ENCODE measurements at regions not wholly inside any gene's neighbourhood (a gene's known extent, or its start where the extent isn't known, plus 50 kb on each side); places are given as distances from the start of the nearest gene placed in this dataset.

- no peak overlapping the region for H3K27ac ChIP-seq (ENCODE audit: extremely low read depth, low read depth, low read length)
- CTCF ChIA-PET (ENCODE audit: low intra/inter-chr PET ratio) = interaction anchor here (0.5 to 1.5 kb wide), 6 partner anchors 11 to 1402 kb away, joined by 3 to 7 read pairs (median 4); no protein-coding TSS in a partner anchor
- no peak overlapping the region for H3K4me2 ChIP-seq (ENCODE audit: insufficient read depth, low read length)
- BruUV-seq (replicated peaks) = no TSS peak
- H3K4me3 ChIP-seq = no peak overlapping the region
- TF ChIP-seq CREB3 (tag; conservative IDR thresholded peaks at IDR 0.05; ENCODE audit: low read depth) (no peak), ELF2 (CRISPR knock-in tag; IDR thresholded peaks at IDR 0.05) (no peak), ZNF354B (CRISPR knock-in tag; IDR thresholded peaks at IDR 0.05) (no peak), EHMT2 (IDR thresholded peaks at IDR 0.05) (no peak), RAD21 (CRISPR knock-in tag; conservative IDR thresholded peaks at IDR 0.05 in 1 of 2, IDR thresholded peaks at IDR 0.05 in 1 of 2) (peak in 1 of 2 experiments; percentile 36; a peak in 1 of 4 replicates), CTCF (IDR thresholded peaks at IDR 0.05 in 2 of 3, conservative IDR thresholded peaks at IDR 0.05 in 1 of 3; ENCODE audit: insufficient read depth in 2 of 3, low read depth in 1 of 3, low read length in 3 of 3) (peak in 2 of 3 experiments; percentile 16 to 29; a peak in 1 of 6 replicates), ZNF140 (CRISPR knock-in tag; IDR thresholded peaks at IDR 0.05) (no peak)
- intact Hi-C loops (cut with micrococcal nuclease) = loop anchor here (1.0 to 10.0 kb wide), 7 partner anchors 37 to 466 kb away; partner anchors contain the start of gene CMKLR1
- DNase-seq (ENCODE audit: extremely low read depth in 1 of 4, low spot score in 3 of 4) (no peak), FAIRE-seq (no peak), ATAC-seq (no peak)
- 3% methylated on average over 7 of the region's 7 CpGs for WGBS (ENCODE audit: insufficient coverage, low coverage, missing lambda C conversion rate)
- no peaks in the 10 kb centered on the region for H4K20me1 ChIP-seq (replicated peaks; ENCODE audit: control insufficient read depth, insufficient read depth, low read length)
- H3K9me1 ChIP-seq (ENCODE audit: control insufficient read depth, insufficient read depth, low read length) = no peaks in the 10 kb centered on the region
- no peaks in the 10 kb centered on the region for H3K9me3 ChIP-seq (replicated peaks; ENCODE audit: control insufficient read depth, insufficient read depth, low read depth, low read length)
- H3K4me1 ChIP-seq (replicated peaks in 1 of 2; ENCODE audit: control insufficient read depth in 2 of 2, insufficient read depth in 2 of 2, low read length in 2 of 2) = no peaks in the 10 kb centered on the region; a peak in 1 of 5 replicates
- in situ Hi-C loops (cut with MboI) = no loop called here
- H3K9ac ChIP-seq (ENCODE audit: insufficient read depth in 1 of 2, low read depth in 2 of 2, low read length in 2 of 2) = no peak overlapping the region
- H3K79me2 ChIP-seq (ENCODE audit: control insufficient read depth, insufficient read depth, low read length) = no peaks in the 10 kb centered on the region
- H3K36me3 ChIP-seq (ENCODE audit: control insufficient read depth, insufficient read depth, low read length) = no peaks in the 10 kb centered on the region
- no peak overlapping the region for H2AFZ ChIP-seq (ENCODE audit: low read depth, low read length)
- POLR2A ChIA-PET = interaction anchor here (1.0 kb wide), 1 partner anchor 23 kb away, joined by 3 read pairs; no protein-coding TSS in a partner anchor
- peaks cover 7 to 10% of the 10 kb centered on the region in 2 experiments for H3K27me3 ChIP-seq (ENCODE audit: control insufficient read depth in 2 of 2, insufficient read depth in 2 of 2, low read length in 2 of 2)
Measured at GRCh38 chr12:108457734-108458361, 57.2 kb upstream of the FICD start.

Measured in K562 (cell line).